GM19238 (cell line): ENCODE measurements at regions not wholly inside any gene's neighbourhood (a gene's known extent, or its start where the extent isn't known, plus 50 kb on each side); places are given as distances from the start of the nearest gene placed in this dataset.

Experiments used
- DNase-seq: peaks from one replicate; pipeline ENCODE4 v3.0.0; 2011; ENCODE audit warnings: low spot score; ENCODE audit not compliant: insufficient read length

DNA sequence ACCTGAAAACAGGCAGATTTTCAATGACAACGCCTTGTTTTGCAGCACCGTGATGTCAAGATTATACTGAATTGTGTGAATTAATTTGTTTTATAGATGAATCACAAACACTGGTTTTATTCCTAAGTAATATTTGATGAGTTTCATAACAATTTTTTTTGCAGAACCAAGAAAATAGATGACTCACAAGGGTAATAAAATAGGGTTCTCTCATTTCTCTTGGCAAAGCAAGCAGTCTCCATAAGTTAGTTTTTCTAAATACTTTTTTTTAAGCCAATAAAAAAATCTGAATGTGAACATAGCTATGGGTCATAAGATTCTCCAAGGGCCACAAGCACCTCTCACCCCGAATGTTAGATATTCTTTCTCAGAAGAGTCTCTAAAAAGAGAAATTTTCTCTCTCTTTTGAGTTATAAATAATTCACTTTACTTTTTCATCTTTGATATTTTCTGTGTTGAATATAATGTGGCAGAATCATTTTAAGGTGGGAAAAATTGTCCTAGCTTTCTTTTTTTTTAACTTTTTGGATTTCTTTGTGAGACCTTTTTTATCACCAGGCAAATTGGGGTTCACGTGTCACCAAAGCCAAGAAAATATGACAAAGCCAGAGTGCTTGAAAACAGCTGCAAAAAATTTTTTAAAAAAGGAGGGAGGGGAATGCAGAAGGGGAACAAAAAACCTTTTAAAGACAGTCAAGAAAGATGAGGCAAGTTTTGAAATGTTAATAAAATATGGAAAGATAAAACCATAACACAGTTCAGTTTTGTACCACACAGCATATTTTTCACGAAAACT is 174.6 kb upstream of the DAPK1 start:
- DNase-seq = no peak

DNA sequence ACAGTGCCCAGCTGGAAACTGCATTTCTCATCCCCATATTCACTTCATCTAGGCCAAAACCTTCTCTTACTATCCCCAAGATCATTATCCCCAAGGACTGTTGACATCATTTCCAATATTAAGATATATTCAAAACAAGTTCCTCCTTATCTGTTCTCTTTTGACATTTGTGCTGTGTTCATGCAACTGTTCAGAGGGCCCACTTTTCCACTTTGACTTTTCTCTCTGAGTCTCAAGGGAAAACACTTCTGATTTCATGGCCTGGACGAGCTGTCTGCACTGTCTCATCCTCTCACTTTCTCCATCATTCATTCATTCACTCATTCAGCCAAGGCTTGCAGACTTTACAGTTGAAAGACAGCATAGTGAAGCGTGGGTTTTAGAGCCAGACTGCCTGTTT is 173.7 kb upstream of the DAPK1 start:
- no peak for DNase-seq

- DNase-seq = peak; percentile 16
These were observed 173.0 kb upstream of the DAPK1 start for GRCh38 chr9:87324613-87325194.

GRCh38 chr9:87327575-87328125 is 170.0 kb upstream of the DAPK1 start:
- no peak for DNase-seq

GRCh38 chr9:87333802-87334201 is 163.9 kb upstream of the DAPK1 start:
- no peak for DNase-seq

- no peak for DNase-seq
These were observed 163.3 kb upstream of the DAPK1 start for GRCh38 chr9:87334366-87334765.

- DNase-seq = no peak
These were observed 161.3 kb upstream of the DAPK1 start for GRCh38 chr9:87336407-87336806.

DNA sequence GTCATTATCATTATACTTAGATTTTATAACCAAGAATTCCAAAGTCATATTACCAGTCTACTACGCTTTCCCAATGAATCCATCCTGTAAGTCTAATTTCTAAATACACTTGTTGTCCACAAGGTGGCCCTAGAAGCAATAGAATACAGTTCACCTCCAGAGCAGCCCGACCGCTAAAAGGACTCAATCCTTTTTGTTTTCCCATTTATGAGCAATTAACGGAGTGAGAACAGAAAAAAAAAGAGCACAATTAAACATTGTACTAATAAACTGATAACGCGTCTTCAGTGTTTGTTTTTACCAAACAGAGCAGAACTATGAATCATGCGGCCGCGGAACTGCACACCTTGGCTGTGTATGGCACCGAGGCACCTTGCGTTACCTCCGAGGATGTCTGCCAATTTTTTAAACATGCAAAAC is 160.7 kb upstream of the DAPK1 start:
- no peak for DNase-seq

DNA sequence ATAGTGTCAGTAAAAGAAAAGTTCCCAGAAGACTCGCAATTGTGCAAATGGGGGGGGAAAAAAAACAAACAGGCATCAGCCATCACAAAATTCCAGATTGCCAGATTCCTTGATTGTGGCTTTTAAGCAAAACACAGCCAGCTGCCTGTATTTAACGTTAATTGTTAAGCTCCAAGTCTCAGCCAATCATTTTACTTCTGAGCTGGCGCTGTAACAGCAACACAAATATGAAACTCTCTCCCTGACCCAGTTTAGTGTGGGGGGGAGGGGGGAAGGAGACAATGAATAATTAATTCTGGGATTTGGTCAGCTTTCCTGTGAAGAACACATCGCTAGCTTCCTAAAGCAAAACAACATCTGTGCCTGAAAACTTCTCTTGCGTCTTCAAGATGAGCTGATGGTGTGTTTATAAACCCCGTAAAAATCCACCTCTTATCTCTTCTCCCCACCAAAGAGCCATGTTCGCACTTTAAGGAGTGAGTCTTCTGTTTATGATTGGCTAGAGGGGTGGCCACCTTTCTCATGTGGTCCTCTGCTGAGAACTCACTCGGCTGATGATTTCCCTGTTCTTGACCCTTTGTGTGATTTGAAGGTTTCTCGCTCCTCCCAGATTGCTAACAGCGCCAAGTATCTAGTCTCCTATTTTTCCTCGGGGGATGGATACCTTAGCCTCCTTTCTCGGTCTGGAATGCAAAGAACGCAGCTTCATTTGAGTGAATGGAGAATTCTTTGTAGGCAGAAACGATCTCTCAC is 160.2 kb upstream of the DAPK1 start:
- no peak for DNase-seq

- no peak for DNase-seq
These were observed 159.3 kb upstream of the DAPK1 start for GRCh38 chr9:87338088-87338989.

DNA sequence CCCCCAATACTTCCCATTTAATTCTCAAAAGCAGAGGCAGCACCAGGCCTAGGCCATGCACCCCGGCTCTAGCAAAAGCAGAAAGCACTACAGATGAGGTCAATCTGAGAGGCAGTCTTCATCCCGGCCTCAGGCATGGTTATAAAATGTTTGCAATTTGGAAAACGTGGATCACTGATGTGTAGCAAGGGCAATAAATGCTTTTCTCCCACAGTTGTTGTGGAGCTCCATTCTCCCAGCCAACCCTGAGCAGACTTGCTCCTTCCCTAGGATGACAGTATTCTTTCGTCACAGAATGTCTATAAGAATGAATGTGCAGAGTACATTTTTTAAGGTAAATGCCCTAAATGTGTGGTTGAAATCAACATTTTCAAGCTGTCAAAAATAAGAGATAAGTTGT is 157.3 kb upstream of the DAPK1 start:
- no peak for DNase-seq

- no peak for DNase-seq
These were observed 154.9 kb upstream of the DAPK1 start for GRCh38 chr9:87342743-87343142.

DNA sequence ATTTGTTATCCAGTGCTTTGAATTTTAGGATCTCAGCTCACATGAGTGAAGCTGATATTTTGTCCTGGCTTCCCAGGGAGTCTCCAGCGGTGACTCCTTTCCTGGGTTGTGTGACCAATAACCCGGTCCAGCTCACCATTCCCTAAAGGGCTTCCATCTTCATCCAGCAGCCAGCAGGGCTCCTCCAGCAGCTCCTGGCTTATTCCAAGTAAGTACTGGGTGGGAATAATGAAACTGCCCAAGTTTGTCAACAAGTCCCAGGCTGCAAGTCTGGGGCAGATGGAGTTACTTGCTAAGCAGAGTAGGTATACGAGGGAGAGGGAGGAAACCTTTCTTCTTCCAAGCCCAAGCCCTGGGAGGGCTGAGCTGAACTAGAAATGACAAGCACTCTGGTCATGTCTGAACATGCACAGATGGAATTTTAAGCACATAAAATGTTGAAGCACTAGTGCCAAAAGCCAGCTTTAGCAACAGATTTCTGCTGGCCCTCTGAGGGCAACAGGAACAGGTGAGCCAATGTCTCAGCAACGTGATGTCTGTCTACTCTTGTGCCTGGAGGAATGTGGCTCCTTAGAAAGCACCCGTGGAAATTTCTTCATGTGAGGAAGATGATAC is 153.7 kb upstream of the DAPK1 start:
- no peak for DNase-seq

DNA sequence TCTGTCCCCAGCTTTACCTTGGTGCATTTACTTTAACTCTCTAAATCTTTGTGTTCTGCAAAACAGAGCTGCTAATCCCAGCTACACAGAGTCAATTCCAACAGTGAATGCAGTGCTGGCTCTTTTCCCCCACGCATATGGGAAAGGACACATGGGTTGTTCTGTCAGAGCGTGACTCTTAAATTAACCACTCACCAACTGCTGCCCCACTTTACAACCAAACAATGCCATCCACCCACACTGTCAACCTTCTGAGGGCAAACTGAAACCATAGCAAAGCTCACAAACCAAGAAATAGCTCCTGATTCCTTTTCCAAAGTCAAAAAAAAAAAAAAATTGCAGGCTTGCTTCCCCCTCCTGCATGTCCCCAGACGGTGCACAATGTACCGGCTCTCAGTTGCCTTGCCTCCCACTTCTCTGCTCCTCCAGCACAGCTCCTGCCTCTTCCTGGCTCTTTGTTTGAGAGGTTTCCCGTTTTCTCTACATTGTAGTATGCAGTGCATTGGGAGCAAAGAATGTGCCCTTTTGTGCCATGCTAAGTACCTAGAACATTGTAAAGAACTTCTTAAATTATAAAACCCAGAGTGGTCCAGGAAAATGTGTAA is 151.5 kb upstream of the DAPK1 start:
- DNase-seq = no peak

GRCh38 chr9:87350915-87351314 is 146.8 kb upstream of the DAPK1 start:
- no peak for DNase-seq

GRCh38 chr9:87353301-87353700 is 144.4 kb upstream of the DAPK1 start:
- no peak for DNase-seq

GRCh38 chr9:87354147-87354546 is 143.5 kb upstream of the DAPK1 start:
- no peak for DNase-seq

GRCh38 chr9:87357600-87357999 is 140.1 kb upstream of the DAPK1 start:
- no peak for DNase-seq

DNA sequence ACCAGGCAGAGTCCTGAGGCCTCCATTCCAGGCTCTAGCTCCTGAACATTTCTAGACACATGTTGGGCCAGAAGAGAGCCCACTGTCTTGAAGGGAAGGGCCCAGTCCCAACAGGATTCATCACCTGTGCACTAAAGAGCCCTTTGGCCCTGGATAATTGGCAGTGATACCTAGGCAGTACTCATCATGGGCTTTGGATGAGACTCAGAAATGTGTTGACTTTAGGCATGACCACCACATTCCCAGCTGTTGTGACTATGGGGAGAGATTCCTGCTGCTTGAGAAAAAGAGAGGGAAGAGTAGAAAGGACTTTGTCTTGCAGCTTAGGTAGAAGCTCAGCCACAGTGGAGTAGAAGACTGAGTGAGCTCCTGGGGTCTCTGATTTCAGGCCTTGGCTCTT is 138.4 kb upstream of the DAPK1 start:
- no peak for DNase-seq

DNA sequence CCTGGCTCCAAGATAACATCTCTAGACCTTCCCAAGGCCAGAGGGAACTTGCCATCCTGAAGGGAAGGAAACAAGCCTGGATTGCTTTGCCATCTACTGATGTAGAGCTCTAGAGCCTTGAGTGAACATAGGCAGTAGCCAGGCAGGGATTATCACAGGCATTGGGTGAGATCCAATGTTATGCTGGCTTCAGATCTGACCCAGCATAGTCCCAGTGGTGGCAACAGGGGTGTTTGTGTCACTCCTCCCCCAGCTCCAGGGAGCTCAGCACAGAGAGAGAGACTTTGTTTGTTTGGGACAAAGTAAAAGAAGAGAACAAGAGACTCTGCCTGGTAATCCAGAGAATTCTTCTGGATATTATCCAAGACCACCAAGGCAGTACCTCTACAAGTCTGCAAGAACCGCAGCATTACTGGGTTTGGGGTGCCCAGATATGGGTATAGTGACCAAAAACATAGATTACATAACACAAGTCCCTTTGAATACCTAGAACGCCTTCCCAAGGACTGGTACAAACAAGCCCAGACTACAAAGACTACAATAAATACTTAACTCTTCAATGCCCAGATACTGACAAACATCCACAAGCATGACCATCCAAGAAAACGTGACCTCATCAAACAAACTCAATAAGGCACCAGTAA is 137.6 kb upstream of the DAPK1 start:
- DNase-seq = no peak
